Lower lobe of right lung (tissue), 2 donors: ENCODE measurements at regions not wholly inside any gene's neighbourhood (a gene's known extent, or its start where the extent isn't known, plus 50 kb on each side); places are given as distances from the start of the nearest gene placed in this dataset.
"Not testable (repeated sequence)": the region's sequence is repeated elsewhere in the genome, so short reads cannot be mapped to it uniquely, and the experiment has no call there.

ENCODE experiments used
- ATAC-seq, 2 donors: fragments of 200-7000 bp; cut with Tn5 transposase; one replicate each; pipeline ENCODE4 v1.9.1; 2020 to 2022; ENCODE audit warnings: mild to moderate bottlenecking in 2 of 2, moderate library complexity in 2 of 2
- DNase-seq: peaks from one replicate; pipeline ENCODE4 v3.0.0-alpha.2; 2020
- H3K27ac ChIP-seq: fragments of 200-600 bp; one replicate; pipeline ENCODE4 v1.8.0; 2022
- H3K27me3 ChIP-seq: fragments of 200-600 bp; one replicate; pipeline ENCODE4 v1.8.0; 2022; ENCODE audit warnings: low read depth
- H3K36me3 ChIP-seq: fragments of 200-600 bp; one replicate; pipeline ENCODE4 v1.8.0; 2022; ENCODE audit warnings: mild to moderate bottlenecking
- H3K4me1 ChIP-seq: fragments of 200-600 bp; one replicate; pipeline ENCODE4 v1.8.0; 2022
- H3K4me3 ChIP-seq: fragments of 200-600 bp; one replicate; pipeline ENCODE4 v1.8.0; 2022; ENCODE audit warnings: mild to moderate bottlenecking
- H3K9me3 ChIP-seq: fragments of 200-600 bp; one replicate; pipeline ENCODE4 v1.8.0; 2022
- CTCF ChIP-seq: fragments of 200-600 bp; IDR thresholded peaks from one replicate; pipeline ENCODE4 v1.8.0; 2022; ENCODE audit warnings: antibody characterized with exemption, mild to moderate bottlenecking
- intact Hi-C: fragments of 100-400 bp; cut with DNase I; formaldehyde crosslinking; loops from one replicate; pipeline ENCODE4 v1.11.0; 2022
- donor health status: DM: no; HTN: yes; CAD: no; lungs with severe emphysema.

GRCh38 chr12:89151536-89151935 lies 200.8 kb downstream of the DUSP6 start:
- ATAC-seq (no peak), DNase-seq (no peak)
- H3K4me1 ChIP-seq: peaks cover 2% of the 10 kb centered on the region
- no peak overlapping the region for H3K27ac ChIP-seq
- H3K27me3 ChIP-seq: no peaks in the 10 kb centered on the region
- intact Hi-C loops: no loop called here
- H3K4me3 ChIP-seq: no peak overlapping the region
- H3K36me3 ChIP-seq: no peaks in the 10 kb centered on the region
- no peak for TF ChIP-seq CTCF
- no peaks in the 10 kb centered on the region for H3K9me3 ChIP-seq

GRCh38 chr12:89150789-89151188 lies 201.5 kb downstream of the DUSP6 start:
- intact Hi-C loops, H3K4me3 ChIP-seq, H3K9me3 ChIP-seq, H3K36me3 ChIP-seq, DNase-seq, H3K27me3 ChIP-seq, H3K27ac ChIP-seq, H3K4me1 ChIP-seq, ATAC-seq: not testable (repeated sequence)

- Histone ChIP-seq H3K27ac (no peak overlapping the region), H3K4me1 (no peaks in the 10 kb centered on the region), H3K9me3 (no peaks in the 10 kb centered on the region), H3K4me3 (no peak overlapping the region), H3K27me3 (no peaks in the 10 kb centered on the region), H3K36me3 (no peaks in the 10 kb centered on the region)
- no peak for TF ChIP-seq CTCF
- no peak for ATAC-seq
- DNase-seq: no peak
- intact Hi-C loops: no loop called here
Observed at GRCh38 chr12:89140602-89141238, 211.6 kb downstream of the DUSP6 start.

- TF ChIP-seq CTCF: no peak
- no peaks in the 10 kb centered on the region for H3K27me3 ChIP-seq
- intact Hi-C loops: no loop called here
- no peak for ATAC-seq
- no peaks in the 10 kb centered on the region for H3K4me1 ChIP-seq
- no peak for DNase-seq
- H3K27ac ChIP-seq: no peak overlapping the region
- no peak overlapping the region for H3K4me3 ChIP-seq
- no peaks in the 10 kb centered on the region for H3K9me3 ChIP-seq
- H3K36me3 ChIP-seq: no peaks in the 10 kb centered on the region
Observed at GRCh38 chr12:89140141-89140540, 212.2 kb downstream of the DUSP6 start.

- Histone ChIP-seq H3K27me3 (no peaks in the 10 kb centered on the region), H3K4me1 (no peaks in the 10 kb centered on the region), H3K4me3 (no peak overlapping the region), H3K36me3 (no peaks in the 10 kb centered on the region), H3K9me3 (no peaks in the 10 kb centered on the region), H3K27ac (no peak overlapping the region)
- no peak for TF ChIP-seq CTCF
- DNase-seq (no peak), ATAC-seq (no peak)
- intact Hi-C loops: no loop called here
Observed at GRCh38 chr12:89139390-89139789, 212.9 kb downstream of the DUSP6 start.

GRCh38 chr12:89138048-89138852 lies 214.1 kb downstream of the DUSP6 start:
- no peak overlapping the region for H3K4me3 ChIP-seq
- no peaks in the 10 kb centered on the region for H3K4me1 ChIP-seq

More at GRCh38 chr12:89138048-89138852, 214.1 kb downstream of the DUSP6 start:
- no peak overlapping the region for H3K27ac ChIP-seq
- no peak for ATAC-seq
- TF ChIP-seq CTCF: no peak
- intact Hi-C loops: no loop called here
- DNase-seq: no peak
- no peaks in the 10 kb centered on the region for H3K27me3 ChIP-seq
- no peaks in the 10 kb centered on the region for H3K36me3 ChIP-seq
- H3K9me3 ChIP-seq: no peaks in the 10 kb centered on the region
